Esophagus squamous epithelium (tissue), 5 donors: ENCODE measurements at regions not wholly inside any gene's neighbourhood (a gene's known extent, or its start where the extent isn't known, plus 50 kb on each side); places are given as distances from the start of the nearest gene placed in this dataset.

Experiments used
- DNase-seq: peaks from one replicate; lab custom pipeline; 2025; lab: John Stamatoyannopoulos, UW
- H3K27ac ChIP-seq, 4 donors: fragments of 200-600 bp; sonication (generic); one replicate each; pipeline ENCODE4 v1.5.1; 2016 to 2019; ENCODE audit warnings: mild to moderate bottlenecking in 1 of 4
- H3K27me3 ChIP-seq, 4 donors: fragments of 200-600 bp; sonication (generic); 1 replicate in 3 of 4; 2 replicates in 1 of 4; pipeline versions ENCODE4 v1.5.1 to v1.6.0; 2017 to 2021; ENCODE audit warnings: antibody characterized with exemption in 1 of 4
- H3K36me3 ChIP-seq, 3 donors: fragments of 200-600 bp; sonication (generic); one replicate each; pipeline ENCODE4 v1.5.1; 2016 to 2019
- H3K4me1 ChIP-seq, 3 donors: fragments of 200-600 bp; sonication (generic); one replicate each; pipeline ENCODE4 v1.5.1; 2017 to 2019
- H3K4me3 ChIP-seq, 4 donors: fragments of 200-600 bp; sonication (generic); 1 replicate in 3 of 4; 2 replicates in 1 of 4; pipeline ENCODE4 v1.5.1; 2016 to 2019; ENCODE audit warnings: mild to moderate bottlenecking in 2 of 4, moderate library complexity in 1 of 4
- H3K9me3 ChIP-seq, 3 donors: fragments of 200-600 bp; sonication (generic); one replicate each; pipeline ENCODE4 v1.5.1; 2016 to 2019
- CTCF ChIP-seq, 6 experiments: fragments of 450-650 bp in 4 of 6; fragments of 200-600 bp in 2 of 6; sonication (generic) in 2 of 6; IDR thresholded peaks; one replicate each; pipeline ENCODE4 v1.5.1; 2016 to 2019; ENCODE audit warnings: antibody characterized with exemption in 6 of 6, mild to moderate bottlenecking in 4 of 6, moderate library complexity in 4 of 6
- POLR2A ChIP-seq, 4 donors: fragments of 450-650 bp; IDR thresholded peaks; one replicate each; pipeline ENCODE4 v1.6.1; 2017; ENCODE audit warnings: antibody characterized with exemption in 4 of 4, mild to moderate bottlenecking in 4 of 4, moderate library complexity in 3 of 4
- WGBS, 2 donors: methylation state at CpG; one replicate each; pipeline ENCODE4 v1.1.5; 2018; 5-methylcytosine and 5-hydroxymethylcytosine counted together
- intact Hi-C: fragments of 100-400 bp; cut with DNase I; formaldehyde crosslinking; loops from one replicate; pipeline ENCODE4 v1.15.0; 2022
- donor health status: DM: yes; HTN: yes; CAD: no.

GRCh38 chr7:57370739-57371098 is 79.3 kb upstream of the ZNF716 start:
- no peak for DNase-seq
- Histone ChIP-seq H3K9me3 (peaks cover 0 to 53% (median 13%) of the 10 kb centered on the region in 3 donors), H3K27me3 (no peaks in the 10 kb centered on the region), H3K36me3 (no peaks in the 10 kb centered on the region), H3K4me1 (no peaks in the 10 kb centered on the region), H3K4me3 (no peak overlapping the region), H3K27ac (no peak overlapping the region)
- WGBS, 2 donors: 45 to 59% methylated on average over 2 of the region's 2 CpGs
- no peak for TF ChIP-seq CTCF (IDR thresholded peaks at IDR 0.05)
- no peak for TF ChIP-seq POLR2A (IDR thresholded peaks at IDR 0.05)
- intact Hi-C loops: no loop called here

- 21 to 29% methylated on average over 2 of the region's 2 CpGs for WGBS, 2 donors
- no peak for DNase-seq
- no peaks in the 10 kb centered on the region for H3K36me3 ChIP-seq
Measured at GRCh38 chr7:57375783-57376182, 74.2 kb upstream of the ZNF716 start.

GRCh38 chr7:57381581-57381980 is 68.4 kb upstream of the ZNF716 start:
- Histone ChIP-seq H3K36me3 (no peaks in the 10 kb centered on the region), H3K9me3 (peaks cover 0 to 85% (median 7%) of the 10 kb centered on the region in 3 donors), H3K4me3 (no peak overlapping the region), H3K27me3 (no peaks in the 10 kb centered on the region), H3K4me1 (no peaks in the 10 kb centered on the region), H3K27ac (no peak overlapping the region)
- 100% methylated on average over 2 of the region's 3 CpGs; no CpG with 5 or more reads in 1 of the 2 donors for WGBS, 2 donors
- TF ChIP-seq POLR2A (IDR thresholded peaks at IDR 0.05) (no peak), CTCF (IDR thresholded peaks at IDR 0.05) (no peak)
- intact Hi-C loops: no loop called here
- no peak for DNase-seq

More at GRCh38 chr7:57375783-57376182, 74.2 kb upstream of the ZNF716 start:
- TF ChIP-seq POLR2A (IDR thresholded peaks at IDR 0.05) (no peak), CTCF (IDR thresholded peaks at IDR 0.05) (no peak)
- intact Hi-C loops: no loop called here
- Histone ChIP-seq H3K4me1 (no peaks in the 10 kb centered on the region), H3K9me3 (peaks cover 0 to 65% (median 10%) of the 10 kb centered on the region in 3 donors), H3K27me3 (no peaks in the 10 kb centered on the region), H3K4me3 (no peak overlapping the region), H3K27ac (no peak overlapping the region)

- TF ChIP-seq POLR2A (IDR thresholded peaks at IDR 0.05) (no peak), CTCF (IDR thresholded peaks at IDR 0.05) (no peak)
- no peaks in the 10 kb centered on the region for H3K27me3 ChIP-seq
- no peak for DNase-seq
- H3K4me3 ChIP-seq: no peak overlapping the region
- intact Hi-C loops: no loop called here
- peaks cover 0 to 78% (median 7%) of the 10 kb centered on the region in 3 donors for H3K9me3 ChIP-seq
- no peak overlapping the region for H3K27ac ChIP-seq
- H3K36me3 ChIP-seq: no peaks in the 10 kb centered on the region
- H3K4me1 ChIP-seq: no peaks in the 10 kb centered on the region
- 95% methylated on average over 5 of the region's 9 CpGs; no CpG with 5 or more reads in 1 of the 2 donors for WGBS, 2 donors
Measured at GRCh38 chr7:57384380-57384779, 65.6 kb upstream of the ZNF716 start.

- intact Hi-C loops: no loop called here
- Histone ChIP-seq H3K9me3 (peaks cover 0 to 81% (median 7%) of the 10 kb centered on the region in 3 donors), H3K4me3 (no peak overlapping the region), H3K4me1 (no peaks in the 10 kb centered on the region), H3K27me3 (no peaks in the 10 kb centered on the region), H3K36me3 (no peaks in the 10 kb centered on the region), H3K27ac (no peak overlapping the region)
- no peak for DNase-seq
- no peak for TF ChIP-seq CTCF (IDR thresholded peaks at IDR 0.05)
- TF ChIP-seq POLR2A (IDR thresholded peaks at IDR 0.05): no peak
- 72 to 77% methylated on average over 5 of the region's 5 CpGs for WGBS, 2 donors
Measured at GRCh38 chr7:57385668-57386067, 64.3 kb upstream of the ZNF716 start.
